ENCODE measurements at regions not wholly inside any gene's neighbourhood (a gene's known extent, or its start where the extent isn't known, plus 50 kb on each side); places are given as distances from the start of the nearest gene placed in this dataset.

- TF ChIP-seq CTCF (conservative IDR thresholded peaks at IDR 0.05; ENCODE audit: low read length): no peak
- no peak for TF ChIP-seq EZH2phosphoT487 (IDR thresholded peaks at IDR 0.05; ENCODE audit: borderline replicate concordance)
Measured at GRCh38 chr15:98410328-98410727, 238.0 kb upstream of the IGF1R start.

Data from Loucy (cell line).